SU-DHL-6 (cell line): ENCODE measurements at regions not wholly inside any gene's neighbourhood (a gene's known extent, or its start where the extent isn't known, plus 50 kb on each side); places are given as distances from the start of the nearest gene placed in this dataset.

Experiments
- H2AFZ ChIP-seq: fragments of 200-600 bp; sonication (generic); 2 replicates; pipeline ENCODE4 v1.6.1; 2014; ENCODE audit warnings: low read depth, mild to moderate bottlenecking, moderate library complexity, mixed read lengths, antibody characterized with exemption, low read length; ENCODE audit not compliant: severe bottlenecking
- H3F3A ChIP-seq: fragments of 200-600 bp; shearing (Covaris generic); 2 replicates; pipeline ENCODE4 v1.6.0; 2016; ENCODE audit warnings: antibody characterized with exemption, mild to moderate bottlenecking; ENCODE audit not compliant: insufficient read depth
- H3K27ac ChIP-seq: fragments of 200-600 bp; sonication (generic); 2 replicates; pipeline ENCODE4 v1.5.1; 2016; ENCODE audit warnings: low read depth, mild to moderate bottlenecking, low read length, moderate library complexity, mixed read lengths
- H3K27me3 ChIP-seq: fragments of 200-600 bp; sonication (generic), shearing (Covaris generic); 2 replicates; pipeline ENCODE4 v1.6.0; 2014; ENCODE audit warnings: mild to moderate bottlenecking, low read length
- H3K36me3 ChIP-seq: fragments of 200-600 bp; sonication (generic); 2 replicates; pipeline ENCODE4 v1.6.1; 2014; ENCODE audit warnings: mild to moderate bottlenecking, low read length, mixed read lengths
- H3K4me2 ChIP-seq: fragments of 300-600, 200-600 bp; shearing (Covaris generic), sonication (generic); 2 replicates; pipeline ENCODE4 v1.6.0; 2014; ENCODE audit warnings: low read length, low read depth, mild to moderate bottlenecking; ENCODE audit not compliant: poor library complexity, severe bottlenecking
- H3K4me3 ChIP-seq: fragments of 200-600 bp; sonication (generic); 2 replicates; pipeline ENCODE4 v1.5.1; 2014; ENCODE audit warnings: antibody characterized with exemption, low read length, mild to moderate bottlenecking, mixed read lengths; ENCODE audit not compliant: insufficient read depth, poor library complexity, severe bottlenecking
- H3K79me2 ChIP-seq: fragments of 200-600 bp; sonication (generic); 2 replicates; pipeline ENCODE4 v1.6.1; 2014; ENCODE audit warnings: mild to moderate bottlenecking, low read length, moderate library complexity; ENCODE audit not compliant: insufficient read depth
- H3K9ac ChIP-seq: fragments of 200-600 bp; sonication (generic); 2 replicates; pipeline ENCODE4 v1.7.0; 2014; ENCODE audit warnings: mild to moderate bottlenecking, low read length
- H3K9me2 ChIP-seq: fragments of 200-600 bp; sonication (generic); replicated peaks from 2 replicates; pipeline ENCODE4 v1.6.1; 2014; ENCODE audit warnings: low read length; ENCODE audit not compliant: insufficient read depth
- H3K9me3 ChIP-seq: fragments of 200-600 bp; sonication (generic); 2 replicates; pipeline ENCODE4 v1.6.1; 2014; ENCODE audit warnings: low read length, mixed read lengths; ENCODE audit not compliant: insufficient read depth
- H4K20me1 ChIP-seq: fragments of 200-600 bp; sonication (generic); 2 replicates; pipeline ENCODE4 v1.6.1; 2014; ENCODE audit warnings: low read depth, mild to moderate bottlenecking, antibody characterized with exemption, low read length, moderate library complexity, mixed read lengths
- EZH2phosphoT487 ChIP-seq: fragments of 200-600 bp; sonication (generic), shearing (Covaris generic); conservative IDR thresholded peaks from 2 replicates; pipeline ENCODE4 v1.6.1; 2018; ENCODE audit warnings: mild to moderate bottlenecking, antibody characterized with exemption, low read length, moderate library complexity, mixed read lengths
- TF ChIP-seq, protein P1 (sequence below): fragments of 200-600 bp; sonication (generic); IDR thresholded peaks from one replicate; pipeline ENCODE4 v1.5.1; 2017; ENCODE audit warnings: antibody characterized with exemption, mild to moderate bottlenecking, low read length, moderate library complexity; ENCODE audit not compliant: insufficient read depth, poor library complexity, severe bottlenecking

DNA sequence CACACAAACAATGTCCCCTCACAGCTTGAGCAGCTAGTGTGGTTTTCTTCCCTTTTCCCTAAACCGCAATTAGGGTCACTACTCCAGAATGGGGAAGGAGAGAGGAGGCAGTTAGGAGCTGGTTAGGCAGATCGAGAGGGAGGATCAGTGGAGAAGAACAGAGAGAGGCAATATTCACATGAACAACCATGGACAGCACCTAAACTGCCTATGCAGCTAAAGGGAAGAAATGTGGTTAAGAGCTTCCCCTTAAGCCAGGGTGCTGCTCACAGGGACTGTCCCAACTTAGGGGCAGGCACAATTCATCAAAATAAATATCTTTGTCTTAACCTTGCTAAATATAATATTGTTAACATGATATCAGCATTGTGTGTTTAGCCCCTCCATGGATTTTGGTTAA is 359.3 kb upstream of the CDH18 start:
- Histone ChIP-seq H3K79me2 (no peaks in the 10 kb centered on the region), H3K9me2 (no peaks in the 10 kb centered on the region), H3K9me3 (peaks cover 30% of the 10 kb centered on the region; the same call in 1 of the 2 replicates), H3K36me3 (no peaks in the 10 kb centered on the region), H4K20me1 (no peaks in the 10 kb centered on the region), H3K9ac (no peak overlapping the region), H3K27ac (no peak overlapping the region), H3K4me3 (no peak overlapping the region), H3K27me3 (no peaks in the 10 kb centered on the region), H3K4me2 (no peak overlapping the region), H3F3A (no peaks in the 10 kb centered on the region), H2AFZ (no peak overlapping the region)
- TF ChIP-seq EZH2phosphoT487: no peak
- TF ChIP-seq, protein P1, sequence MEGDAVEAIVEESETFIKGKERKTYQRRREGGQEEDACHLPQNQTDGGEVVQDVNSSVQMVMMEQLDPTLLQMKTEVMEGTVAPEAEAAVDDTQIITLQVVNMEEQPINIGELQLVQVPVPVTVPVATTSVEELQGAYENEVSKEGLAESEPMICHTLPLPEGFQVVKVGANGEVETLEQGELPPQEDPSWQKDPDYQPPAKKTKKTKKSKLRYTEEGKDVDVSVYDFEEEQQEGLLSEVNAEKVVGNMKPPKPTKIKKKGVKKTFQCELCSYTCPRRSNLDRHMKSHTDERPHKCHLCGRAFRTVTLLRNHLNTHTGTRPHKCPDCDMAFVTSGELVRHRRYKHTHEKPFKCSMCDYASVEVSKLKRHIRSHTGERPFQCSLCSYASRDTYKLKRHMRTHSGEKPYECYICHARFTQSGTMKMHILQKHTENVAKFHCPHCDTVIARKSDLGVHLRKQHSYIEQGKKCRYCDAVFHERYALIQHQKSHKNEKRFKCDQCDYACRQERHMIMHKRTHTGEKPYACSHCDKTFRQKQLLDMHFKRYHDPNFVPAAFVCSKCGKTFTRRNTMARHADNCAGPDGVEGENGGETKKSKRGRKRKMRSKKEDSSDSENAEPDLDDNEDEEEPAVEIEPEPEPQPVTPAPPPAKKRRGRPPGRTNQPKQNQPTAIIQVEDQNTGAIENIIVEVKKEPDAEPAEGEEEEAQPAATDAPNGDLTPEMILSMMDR: no peak

GRCh38 chr5:20340126-20340525 is 352.1 kb upstream of the CDH18 start:
- no peaks in the 10 kb centered on the region for H3K27me3 ChIP-seq
- H3K36me3 ChIP-seq: no peaks in the 10 kb centered on the region
- H3K79me2 ChIP-seq: no peaks in the 10 kb centered on the region
- no peaks in the 10 kb centered on the region for H3F3A ChIP-seq
- no peak overlapping the region for H3K27ac ChIP-seq
- peak overlapping the region; percentile 20 for H2AFZ ChIP-seq
- H4K20me1 ChIP-seq: no peaks in the 10 kb centered on the region
- no peaks in the 10 kb centered on the region; the same call in 1 of the 2 replicates for H3K9me3 ChIP-seq
- no peak overlapping the region for H3K4me3 ChIP-seq
- H3K9ac ChIP-seq: no peak overlapping the region
- H3K9me2 ChIP-seq: no peaks in the 10 kb centered on the region
- no peak overlapping the region for H3K4me2 ChIP-seq
- no peak for TF ChIP-seq EZH2phosphoT487
- TF ChIP-seq, protein P1: no peak

DNA sequence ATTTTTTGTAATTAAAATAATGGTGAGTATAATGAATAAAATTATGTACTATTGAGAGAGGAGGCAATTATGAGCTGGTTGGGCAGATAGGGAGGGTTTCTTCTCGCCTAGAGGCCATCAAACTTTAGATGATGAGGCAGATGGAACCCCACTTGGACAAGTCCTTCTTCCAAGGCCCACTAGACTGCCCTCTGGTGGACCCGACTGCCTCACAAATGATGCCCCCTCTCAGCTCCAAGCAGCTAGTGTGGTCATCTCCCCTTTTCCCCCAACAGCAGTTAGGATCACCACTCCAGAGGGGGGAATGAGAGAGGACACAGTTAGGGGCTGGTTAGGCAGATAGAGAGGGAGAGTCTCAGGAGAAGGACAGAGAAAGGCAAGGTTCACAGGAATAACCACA is 348.0 kb upstream of the CDH18 start:
- Histone ChIP-seq H3K9me2 (no peaks in the 10 kb centered on the region), H3K4me3 (no peak overlapping the region)
- TF ChIP-seq EZH2phosphoT487: no peak
- TF ChIP-seq, protein P1: peak; percentile 9

More for the DNA sequence above, 348.0 kb upstream of the CDH18 start:
- H3K9ac ChIP-seq: no peak overlapping the region
- no peaks in the 10 kb centered on the region for H3K27me3 ChIP-seq
- H3K4me2 ChIP-seq: no peak overlapping the region
- no peaks in the 10 kb centered on the region for H3K36me3 ChIP-seq
- H4K20me1 ChIP-seq: no peaks in the 10 kb centered on the region
- H2AFZ ChIP-seq: no peak overlapping the region
- no peaks in the 10 kb centered on the region; the same call in 1 of the 2 replicates for H3K9me3 ChIP-seq
- H3K79me2 ChIP-seq: no peaks in the 10 kb centered on the region
- no peaks in the 10 kb centered on the region for H3F3A ChIP-seq
- H3K27ac ChIP-seq: no peak overlapping the region
